ENCODE measurements at regions not wholly inside any gene's neighbourhood (a gene's known extent, or its start where the extent isn't known, plus 50 kb on each side); places are given as distances from the start of the nearest gene placed in this dataset.

- Histone ChIP-seq H3K27me3 (ENCODE audit: control insufficient read depth, insufficient read depth, low read length) (no peaks in the 10 kb centered on the region), H3K4me3 (ENCODE audit: low read depth, low read length) (no peak overlapping the region), H3K36me3 (ENCODE audit: control insufficient read depth, insufficient read depth, low read length) (no peaks in the 10 kb centered on the region)
- DNase-seq (ENCODE audit: low read depth) = no peak
- ChIA-PET CTCF (no interaction called here), POLR2A (no interaction called here)
- no peak for TF ChIP-seq CTCF (IDR thresholded peaks at IDR 0.05; ENCODE audit: insufficient read depth, low read depth, low read length)
These were observed 592.9 kb downstream of the BCOR start for GRCh38 chrX:39504850-39505259.

GRCh38 chrX:39506131-39506530 lies 591.6 kb downstream of the BCOR start:
- H3K27me3 ChIP-seq (ENCODE audit: control insufficient read depth, insufficient read depth, low read length) = no peaks in the 10 kb centered on the region
- POLR2A ChIA-PET = no interaction called here
- H3K36me3 ChIP-seq (ENCODE audit: control insufficient read depth, insufficient read depth, low read length) = no peaks in the 10 kb centered on the region
- CTCF ChIA-PET = no interaction called here
- no peak for TF ChIP-seq CTCF (IDR thresholded peaks at IDR 0.05; ENCODE audit: insufficient read depth, low read depth, low read length)
- DNase-seq (ENCODE audit: low read depth) = no peak
- H3K4me3 ChIP-seq (ENCODE audit: low read depth, low read length) = no peak overlapping the region

GRCh38 chrX:39507034-39507433 lies 590.7 kb downstream of the BCOR start:
- Histone ChIP-seq H3K4me3 (ENCODE audit: low read depth, low read length) (no peak overlapping the region), H3K36me3 (ENCODE audit: control insufficient read depth, insufficient read depth, low read length) (no peaks in the 10 kb centered on the region), H3K27me3 (ENCODE audit: control insufficient read depth, insufficient read depth, low read length) (no peaks in the 10 kb centered on the region)
- CTCF ChIA-PET = no interaction called here
- POLR2A ChIA-PET = no interaction called here
- TF ChIP-seq CTCF (IDR thresholded peaks at IDR 0.05; ENCODE audit: insufficient read depth, low read depth, low read length) = no peak
- DNase-seq (ENCODE audit: low read depth) = no peak

- Histone ChIP-seq H3K36me3 (ENCODE audit: control insufficient read depth, insufficient read depth, low read length) (no peaks in the 10 kb centered on the region), H3K4me3 (ENCODE audit: low read depth, low read length) (no peak overlapping the region), H3K27me3 (ENCODE audit: control insufficient read depth, insufficient read depth, low read length) (no peaks in the 10 kb centered on the region)
- POLR2A ChIA-PET = no interaction called here
- TF ChIP-seq CTCF (IDR thresholded peaks at IDR 0.05; ENCODE audit: insufficient read depth, low read depth, low read length) = no peak
- CTCF ChIA-PET = no interaction called here
- no peak for DNase-seq (ENCODE audit: low read depth)
These were observed 590.0 kb downstream of the BCOR start for GRCh38 chrX:39507617-39508299.

GRCh38 chrX:39508300-39508692 lies 589.5 kb downstream of the BCOR start:
- no peak for DNase-seq (ENCODE audit: low read depth)
- no peaks in the 10 kb centered on the region for H3K27me3 ChIP-seq (ENCODE audit: control insufficient read depth, insufficient read depth, low read length)
- no peaks in the 10 kb centered on the region for H3K36me3 ChIP-seq (ENCODE audit: control insufficient read depth, insufficient read depth, low read length)
- no peak overlapping the region for H3K4me3 ChIP-seq (ENCODE audit: low read depth, low read length)
- CTCF ChIA-PET = no interaction called here
- TF ChIP-seq CTCF (IDR thresholded peaks at IDR 0.05; ENCODE audit: insufficient read depth, low read depth, low read length) = no peak
- POLR2A ChIA-PET = no interaction called here

All from BJ (cell line).